H1 (cell line): ENCODE measurements at regions not wholly inside any gene's neighbourhood (a gene's known extent, or its start where the extent isn't known, plus 50 kb on each side); places are given as distances from the start of the nearest gene placed in this dataset.

Experiments
- CTCF ChIA-PET: fragments of 300-600 bp; sonication (Branson Sonifier 250); formaldehyde crosslinking; loops from one replicate; lab custom pipeline; 2021; ENCODE audit not compliant: partially characterized antibody; lab: Charles Lee
- POLR2A ChIA-PET: fragments of 300-600 bp; sonication (Branson Sonifier 250); formaldehyde crosslinking; loops from one replicate; lab custom pipeline; 2021; ENCODE audit warnings: inconsistent platforms; ENCODE audit not compliant: partially characterized antibody; lab: Charles Lee
- DNase-seq, 2 experiments: peaks; one replicate each; pipeline versions ENCODE4 v3.0.0 to v3.0.0-alpha.2; 2010 to 2022; ENCODE audit warnings: low spot score in 2 of 2, low read depth in 1 of 2, mixed read lengths in 1 of 2
- FAIRE-seq: peaks from 2 replicates; lab custom pipeline; 2011; peaks lifted over from hg19 to GRCh38; lab: Jason Lieb, UNC
- H2AFZ ChIP-seq: 2 replicates; pipeline ENCODE4 v1.8.1; 2012; ENCODE audit warnings: low read length, inconsistent platforms
- H2AK5ac ChIP-seq: 2 replicates; pipeline ENCODE4 v1.6.1; 2013; ENCODE audit warnings: low read depth, low read length
- H2BK120ac ChIP-seq: replicated peaks from 2 replicates; pipeline ENCODE3; 2013; ENCODE audit warnings: low read depth, low read length, inconsistent platforms
- H2BK12ac ChIP-seq: 2 replicates; pipeline ENCODE4 v1.6.1; 2013; ENCODE audit warnings: low read depth, low read length
- H2BK15ac ChIP-seq: 2 replicates; pipeline ENCODE4 v1.6.1; 2013; ENCODE audit warnings: low read length
- H2BK20ac ChIP-seq: 2 replicates; pipeline ENCODE4 v1.6.1; 2013; ENCODE audit warnings: low read length
- H2BK5ac ChIP-seq: 2 replicates; pipeline ENCODE4 v1.6.1; 2013; ENCODE audit warnings: low read depth, low read length
- H3K14ac ChIP-seq: 2 replicates; pipeline ENCODE4 v1.6.1; 2013; ENCODE audit warnings: inconsistent platforms; ENCODE audit not compliant: insufficient read length
- H3K18ac ChIP-seq: 2 replicates; pipeline ENCODE4 v1.6.1; 2013; ENCODE audit warnings: low read length; ENCODE audit errors: extremely low read depth
- H3K23ac ChIP-seq: 2 replicates; pipeline ENCODE4 v1.6.1; 2013; ENCODE audit warnings: inconsistent platforms; ENCODE audit not compliant: insufficient read length
- H3K23me2 ChIP-seq: 2 replicates; pipeline ENCODE4 v1.6.1; 2013; ENCODE audit warnings: low read depth, low read length
- H3K27ac ChIP-seq: 2 replicates; pipeline ENCODE4 v1.6.1; 2011; ENCODE audit warnings: low read depth, low read length, inconsistent platforms
- H3K27me3 ChIP-seq, 4 experiments: replicated peaks in 1 of 4; 1 replicate in 1 of 4; 2 replicates in 3 of 4; pipeline versions ENCODE4 v1.6.1 to v1.8.1; 2011 to 2013; ENCODE audit warnings: low read length in 3 of 4, mild to moderate bottlenecking in 3 of 4, inconsistent platforms in 2 of 4, mixed read lengths in 2 of 4, moderate library complexity in 1 of 4; ENCODE audit not compliant: control insufficient read depth in 3 of 4, insufficient read depth in 3 of 4; ENCODE audit errors: extremely low read depth in 1 of 4
- H3K36me3 ChIP-seq, 4 experiments: 2 replicates each; pipeline versions ENCODE4 v1.6.1 to v1.8.1; 2011 to 2013; ENCODE audit warnings: mild to moderate bottlenecking in 4 of 4, low read length in 3 of 4, moderate library complexity in 2 of 4, control low read depth in 1 of 4, inconsistent platforms in 1 of 4; ENCODE audit not compliant: insufficient read depth in 4 of 4, control insufficient read depth in 2 of 4
- H3K4ac ChIP-seq: replicated peaks from 2 replicates; pipeline ENCODE3; 2013; ENCODE audit warnings: low read length, low read depth, mixed read lengths, inconsistent platforms; ENCODE audit not compliant: insufficient read length
- H3K4me1 ChIP-seq, 4 experiments: replicated peaks in 1 of 4; 1 replicate in 1 of 4; 2 replicates in 3 of 4; pipeline versions ENCODE4 v1.6.1 to v1.8.1; 2011 to 2013; ENCODE audit warnings: low read length in 3 of 4, inconsistent platforms in 2 of 4, mixed read lengths in 1 of 4; ENCODE audit not compliant: insufficient read depth in 4 of 4, control insufficient read depth in 3 of 4
- H3K4me2 ChIP-seq, 2 experiments: 2 replicates each; pipeline versions ENCODE4 v1.6.1 to v1.8.1; 2011 to 2013; ENCODE audit warnings: low read depth in 2 of 2, low read length in 2 of 2, control low read depth in 1 of 2, inconsistent platforms in 1 of 2, mild to moderate bottlenecking in 1 of 2; ENCODE audit not compliant: insufficient read depth in 1 of 2
- H3K4me3 ChIP-seq, 4 experiments: fragments of 200-600, 300-600 bp in 1 of 4; sonication (generic), shearing (Covaris generic), sonication (Bioruptor Twin) in 1 of 4; 2 replicates each; pipeline versions ENCODE4 v1.5.1 to v1.8.1; 2011 to 2016; ENCODE audit warnings: low read length in 4 of 4, low read depth in 3 of 4, control low read depth in 2 of 4, inconsistent platforms in 2 of 4, mild to moderate bottlenecking in 2 of 4, mixed read lengths in 1 of 4, moderate library complexity in 1 of 4; ENCODE audit not compliant: insufficient read depth in 2 of 4; ENCODE audit errors: extremely low read depth in 1 of 4
- H3K56ac ChIP-seq: replicated peaks from 2 replicates; pipeline ENCODE3; 2013; ENCODE audit warnings: low read depth, mild to moderate bottlenecking, mixed read lengths, low read length, inconsistent platforms; ENCODE audit not compliant: insufficient read length
- H3K79me1 ChIP-seq: 2 replicates; pipeline ENCODE4 v1.6.1; 2013; ENCODE audit warnings: low read depth, low read length, control low read depth
- H3K79me2 ChIP-seq, 2 experiments: 2 replicates each; pipeline versions ENCODE4 v1.6.1 to v1.8.1; 2012 to 2013; ENCODE audit warnings: low read length in 2 of 2, mild to moderate bottlenecking in 2 of 2, inconsistent platforms in 1 of 2; ENCODE audit not compliant: insufficient read depth in 2 of 2, control insufficient read depth in 1 of 2
- H3K9ac ChIP-seq, 4 experiments: replicated peaks in 1 of 4; 1 replicate in 1 of 4; 2 replicates in 3 of 4; pipeline versions ENCODE4 v1.6.1 to v1.8.1; 2011 to 2013; ENCODE audit warnings: low read depth in 3 of 4, low read length in 3 of 4, control low read depth in 2 of 4, mild to moderate bottlenecking in 2 of 4, moderate library complexity in 2 of 4, inconsistent platforms in 1 of 4; ENCODE audit errors: extremely low read depth in 1 of 4
- H3K9me3 ChIP-seq, 2 experiments: 2 replicates each; pipeline versions ENCODE4 v1.6.1 to v1.8.1; 2012 to 2013; ENCODE audit warnings: mild to moderate bottlenecking in 2 of 2, moderate library complexity in 2 of 2, control low read depth in 1 of 2, inconsistent platforms in 1 of 2, low read depth in 1 of 2, low read length in 1 of 2, mixed read lengths in 1 of 2; ENCODE audit not compliant: insufficient read depth in 2 of 2
- H4K20me1 ChIP-seq, 2 experiments: replicated peaks in 1 of 2; 2 replicates each; pipeline versions ENCODE3 to v1.8.1; 2011 to 2013; ENCODE audit warnings: inconsistent platforms in 2 of 2, low read length in 2 of 2, mild to moderate bottlenecking in 1 of 2; ENCODE audit not compliant: insufficient read depth in 2 of 2, control insufficient read depth in 1 of 2
- H4K5ac ChIP-seq: 2 replicates; pipeline ENCODE4 v1.6.1; 2013; ENCODE audit warnings: low read length, low read depth, mixed read lengths, inconsistent platforms; ENCODE audit not compliant: insufficient read length
- H4K8ac ChIP-seq: 2 replicates; pipeline ENCODE4 v1.8.0; 2013; ENCODE audit warnings: mild to moderate bottlenecking, moderate library complexity, low read length, inconsistent platforms; ENCODE audit not compliant: insufficient read depth; ENCODE audit errors: extremely low read depth
- H4K91ac ChIP-seq: replicated peaks from 2 replicates; pipeline ENCODE3; 2013; ENCODE audit warnings: low read length, mixed read lengths, inconsistent platforms; ENCODE audit not compliant: insufficient read length
- CHD1 ChIP-seq: IDR thresholded peaks from 2 replicates; pipeline ENCODE4 v1.6.1; 2012; ENCODE audit warnings: low read depth, low read length, improper control_type of control experiment
- JUN ChIP-seq: IDR thresholded peaks from 2 replicates; pipeline ENCODE4 v1.6.1; 2011; ENCODE audit warnings: low read depth, mild to moderate bottlenecking, improper control_type of control experiment, low read length
- KDM1A ChIP-seq: fragments of 200-600, 300-600 bp; sonication (generic); IDR thresholded peaks from 2 replicates; pipeline ENCODE4 v1.7.1; 2016; ENCODE audit warnings: mild to moderate bottlenecking, low read length, borderline replicate concordance
- KDM4A ChIP-seq: IDR thresholded peaks from one replicate; pipeline ENCODE4 v1.7.1; 2012; ENCODE audit warnings: low read depth, mild to moderate bottlenecking, moderate library complexity, low read length, inconsistent platforms; ENCODE audit not compliant: severe bottlenecking
- SP2 ChIP-seq: IDR thresholded peaks from 2 replicates; pipeline ENCODE4 v1.6.1; 2012; ENCODE audit warnings: mild to moderate bottlenecking, low read length, inconsistent platforms
- SP4 ChIP-seq: IDR thresholded peaks from 2 replicates; pipeline ENCODE4 v1.6.1; 2012; ENCODE audit warnings: low read length, inconsistent platforms
- TAF7 ChIP-seq: optimal IDR thresholded peaks from 2 replicates; pipeline ENCODE3; 2011; ENCODE audit warnings: low read depth, mild to moderate bottlenecking, inconsistent platforms, low read length, moderate library complexity, borderline replicate concordance
- TBP ChIP-seq: IDR thresholded peaks from 2 replicates; pipeline ENCODE4 v1.6.1; 2011; ENCODE audit warnings: low read depth, low read length, improper control_type of control experiment
- WGBS, 2 experiments: shearing (Covaris generic) in 1 of 2; methylation state at CpG; one replicate each; pipeline versions ENCODE4 v1.1.6 to v1.1.7; 2013 to 2015; ENCODE audit warnings: low lambda C conversion rate in 2 of 2, mixed read lengths in 2 of 2, inconsistent platforms in 1 of 2, low coverage in 1 of 2, missing lambda C conversion rate in 1 of 2; ENCODE audit not compliant: insufficient replicate concordance in 2 of 2, insufficient coverage in 1 of 2, insufficient read length in 1 of 2; ENCODE audit errors: extremely low coverage in 1 of 2, missing lambda C conversion rate in 1 of 2; 5-methylcytosine and 5-hydroxymethylcytosine counted together
- TF ChIP-seq, protein P1 (sequence below), 3 experiments: IDR thresholded peaks; 1 replicate in 2 of 3; 2 replicates in 1 of 3; pipeline versions ENCODE4 v1.5.1 to v1.6.1; 2011; ENCODE audit warnings: low read length in 3 of 3, mild to moderate bottlenecking in 3 of 3, inconsistent platforms in 2 of 3, low read depth in 1 of 3, moderate library complexity in 1 of 3; ENCODE audit not compliant: insufficient read depth in 1 of 3; ENCODE audit errors: control extremely low read depth in 1 of 3

DNA sequence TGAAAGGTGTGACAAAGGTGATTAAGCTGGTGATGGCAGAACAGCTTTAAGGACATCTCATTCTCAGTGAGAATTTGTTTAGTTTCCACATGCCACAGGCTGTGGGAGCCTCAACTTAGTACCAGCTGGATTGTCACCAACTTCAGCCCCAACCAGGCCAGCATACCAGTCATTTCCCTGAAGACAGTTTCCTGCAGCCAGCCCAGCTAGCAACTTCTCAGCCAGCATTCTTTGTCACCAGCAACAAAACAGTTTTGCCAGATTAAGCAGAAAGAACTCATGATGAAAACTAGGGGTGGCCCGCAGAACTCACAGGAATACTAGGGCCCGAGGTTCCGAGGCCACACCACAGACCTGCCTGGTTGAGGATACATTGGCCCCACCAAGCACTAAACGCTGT is 68.8 kb upstream of the UNC5B start:
- Histone ChIP-seq H4K91ac (no peak overlapping the region), H3K79me1 (no peaks in the 10 kb centered on the region), H3K4ac (no peak overlapping the region), H2BK20ac (no peak overlapping the region), H4K20me1 (no peaks in the 10 kb centered on the region), H3K79me2 (no peaks in the 10 kb centered on the region), H3K36me3 (no peaks in the 10 kb centered on the region), H3K9ac (no peak overlapping the region), H3K4me3 (no peak overlapping the region), H3K9me3 (no peaks in the 10 kb centered on the region), H2AFZ (no peak overlapping the region), H2BK12ac (no peak overlapping the region), H3K27me3 (peaks cover 0 to 2% (median 0%) of the 10 kb centered on the region in 4 experiments; a peak in 1 of 7 replicates), H3K23ac (no peak overlapping the region), H3K14ac (no peak overlapping the region), H3K4me2 (no peak overlapping the region), H2BK5ac (no peak overlapping the region), H2BK120ac (no peak overlapping the region), H3K18ac (no peak overlapping the region), H3K4me1 (no peaks in the 10 kb centered on the region), H3K27ac (no peak overlapping the region), H2BK15ac (no peak overlapping the region), H3K23me2 (no peaks in the 10 kb centered on the region), H2AK5ac (no peak overlapping the region), H4K5ac (no peak overlapping the region), H4K8ac (no peak overlapping the region), H3K56ac (no peak overlapping the region)
- DNase-seq (no peak), FAIRE-seq (no peak)
- TF ChIP-seq CHD1 (no peak), TAF7 (no peak), KDM1A (no peak), TBP (no peak), KDM4A (no peak), SP4 (no peak), SP2 (no peak), JUN (no peak)
- TF ChIP-seq, protein P1, sequence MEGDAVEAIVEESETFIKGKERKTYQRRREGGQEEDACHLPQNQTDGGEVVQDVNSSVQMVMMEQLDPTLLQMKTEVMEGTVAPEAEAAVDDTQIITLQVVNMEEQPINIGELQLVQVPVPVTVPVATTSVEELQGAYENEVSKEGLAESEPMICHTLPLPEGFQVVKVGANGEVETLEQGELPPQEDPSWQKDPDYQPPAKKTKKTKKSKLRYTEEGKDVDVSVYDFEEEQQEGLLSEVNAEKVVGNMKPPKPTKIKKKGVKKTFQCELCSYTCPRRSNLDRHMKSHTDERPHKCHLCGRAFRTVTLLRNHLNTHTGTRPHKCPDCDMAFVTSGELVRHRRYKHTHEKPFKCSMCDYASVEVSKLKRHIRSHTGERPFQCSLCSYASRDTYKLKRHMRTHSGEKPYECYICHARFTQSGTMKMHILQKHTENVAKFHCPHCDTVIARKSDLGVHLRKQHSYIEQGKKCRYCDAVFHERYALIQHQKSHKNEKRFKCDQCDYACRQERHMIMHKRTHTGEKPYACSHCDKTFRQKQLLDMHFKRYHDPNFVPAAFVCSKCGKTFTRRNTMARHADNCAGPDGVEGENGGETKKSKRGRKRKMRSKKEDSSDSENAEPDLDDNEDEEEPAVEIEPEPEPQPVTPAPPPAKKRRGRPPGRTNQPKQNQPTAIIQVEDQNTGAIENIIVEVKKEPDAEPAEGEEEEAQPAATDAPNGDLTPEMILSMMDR (IDR thresholded peaks at IDR 0.05; ENCODE audit: control extremely low read depth in 1 of 3, insufficient read depth in 1 of 3, low read depth in 1 of 3, low read length in 3 of 3), result no peak
- WGBS, 2 experiments, result 100% methylated on average over 4 of the region's 4 CpGs; no CpG with 5 or more reads in 1 of the 2 experiments
- CTCF ChIA-PET, result interaction anchor here (0.7 to 3.0 kb wide), 5 partner anchors 9 to 176 kb away, joined by 3 to 12 read pairs (median 3); no protein-coding TSS in a partner anchor
- POLR2A ChIA-PET, result no interaction called here
